NCI-H2227 (cell line): ENCODE measurements at regions not wholly inside any gene's neighbourhood (a gene's known extent, or its start where the extent isn't known, plus 50 kb on each side); places are given as distances from the start of the nearest gene placed in this dataset.

Experiments used
- DNase-seq: peaks from one replicate; lab custom pipeline; 2025; ENCODE audit not compliant: unreplicated experiment; lab: John Stamatoyannopoulos, UW

- no peak for DNase-seq
These were observed 184.4 kb downstream of the TSHZ3 start for GRCh38 chr19:31164791-31165251.

- DNase-seq: no peak
These were observed 188.8 kb downstream of the TSHZ3 start for GRCh38 chr19:31160336-31160926.

GRCh38 chr19:31154021-31154420 lies 195.2 kb downstream of the TSHZ3 start:
- no peak for DNase-seq

GRCh38 chr19:31152906-31153305 lies 196.3 kb downstream of the TSHZ3 start:
- DNase-seq: no peak

DNA sequence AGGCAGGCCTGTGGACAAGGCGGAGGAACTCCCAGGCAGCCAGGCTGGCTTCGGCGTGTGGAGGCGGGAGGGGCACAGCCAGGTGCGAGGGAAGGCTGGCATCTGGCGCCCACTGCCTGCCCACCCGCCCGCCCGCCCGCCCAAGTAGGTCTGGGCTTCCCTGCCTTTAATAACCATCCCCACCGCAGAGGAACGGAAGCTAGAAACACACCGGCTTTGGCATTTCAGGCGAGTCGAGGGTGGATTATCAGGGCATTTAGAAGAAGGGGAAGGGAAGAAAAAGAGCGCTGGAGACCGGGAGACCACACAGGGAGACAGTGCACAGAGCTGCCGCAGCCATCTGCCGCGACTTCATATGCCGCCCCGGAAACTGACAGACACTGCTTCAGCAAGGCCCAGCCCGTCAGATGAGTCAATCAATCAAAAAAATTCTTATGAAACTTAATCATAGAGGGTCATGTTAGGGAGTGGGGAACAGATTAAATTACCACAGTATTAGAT lies 199.7 kb downstream of the TSHZ3 start:
- no peak for DNase-seq

DNA sequence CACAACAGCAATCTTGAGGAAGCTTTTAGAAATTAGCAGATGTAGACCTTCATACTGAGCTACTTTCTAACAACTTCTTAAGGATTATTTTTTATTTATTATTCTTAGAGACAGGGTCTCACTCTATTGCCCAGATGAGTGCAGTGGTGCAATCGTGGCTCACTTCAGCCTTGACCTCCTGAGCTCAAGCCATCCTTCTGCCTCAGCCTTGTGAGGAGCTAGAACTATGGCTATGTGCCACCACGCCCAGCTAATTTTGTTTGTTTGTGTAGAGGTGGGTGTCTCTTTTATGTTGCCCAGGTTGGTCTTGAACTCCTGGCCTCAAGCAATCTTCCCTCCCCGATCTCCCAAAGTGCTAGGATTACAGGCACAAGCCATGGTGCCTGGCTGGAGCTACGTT lies 200.6 kb downstream of the TSHZ3 start:
- DNase-seq: no peak

GRCh38 chr19:31147234-31147633 lies 202.0 kb downstream of the TSHZ3 start:
- no peak for DNase-seq

DNA sequence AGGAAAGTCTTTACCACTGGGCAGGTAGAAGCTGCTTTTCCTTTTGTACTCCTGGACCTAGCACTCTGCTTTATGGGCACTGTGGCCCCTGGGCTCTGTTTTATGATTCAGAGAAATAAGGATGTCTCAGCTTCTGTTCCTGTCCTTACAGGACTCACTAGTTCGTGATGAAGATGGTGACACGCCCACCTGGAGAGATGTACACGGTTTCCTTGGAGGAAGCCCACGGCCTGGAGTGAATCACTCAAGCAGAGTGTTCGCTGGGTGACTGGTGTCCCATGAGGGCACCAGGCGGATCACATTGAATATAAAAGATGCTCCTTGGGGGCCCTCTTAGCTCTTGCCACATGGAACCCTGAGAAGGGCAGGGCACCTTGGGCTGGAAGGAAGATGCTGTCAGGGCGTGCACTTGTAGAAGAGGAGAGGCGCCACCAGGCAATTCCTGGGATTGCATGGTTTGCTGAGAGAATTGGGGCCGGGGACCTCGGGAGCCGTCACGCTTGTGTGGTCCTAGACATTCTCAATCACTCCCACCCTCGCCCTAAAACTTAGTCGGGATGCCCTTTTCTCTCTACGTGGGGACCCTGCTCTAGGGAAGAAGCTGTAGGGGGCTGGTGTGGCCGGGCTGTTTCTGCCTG lies 202.6 kb downstream of the TSHZ3 start:
- no peak for DNase-seq

- no peak for DNase-seq
These were observed 203.2 kb downstream of the TSHZ3 start for GRCh38 chr19:31146015-31146414.

DNA sequence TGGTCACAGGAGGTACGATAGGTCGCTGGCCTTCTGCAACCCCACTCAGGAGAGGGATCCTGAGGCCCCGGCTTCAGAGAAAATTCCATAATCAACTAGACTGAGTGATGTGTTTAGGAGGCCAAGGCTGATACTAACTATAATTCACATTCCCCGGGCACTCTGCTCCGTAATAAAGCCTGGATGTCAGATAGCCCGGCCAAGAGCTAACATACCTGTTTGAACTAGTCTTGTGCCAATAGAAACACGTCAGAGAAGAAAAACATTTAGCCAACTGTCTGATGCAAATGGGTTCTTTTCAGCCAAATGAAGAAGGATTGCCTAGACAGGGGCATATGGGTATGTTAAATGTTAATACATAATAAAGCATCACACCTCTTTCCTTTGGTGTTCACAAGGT lies 204.2 kb downstream of the TSHZ3 start:
- no peak for DNase-seq

DNA sequence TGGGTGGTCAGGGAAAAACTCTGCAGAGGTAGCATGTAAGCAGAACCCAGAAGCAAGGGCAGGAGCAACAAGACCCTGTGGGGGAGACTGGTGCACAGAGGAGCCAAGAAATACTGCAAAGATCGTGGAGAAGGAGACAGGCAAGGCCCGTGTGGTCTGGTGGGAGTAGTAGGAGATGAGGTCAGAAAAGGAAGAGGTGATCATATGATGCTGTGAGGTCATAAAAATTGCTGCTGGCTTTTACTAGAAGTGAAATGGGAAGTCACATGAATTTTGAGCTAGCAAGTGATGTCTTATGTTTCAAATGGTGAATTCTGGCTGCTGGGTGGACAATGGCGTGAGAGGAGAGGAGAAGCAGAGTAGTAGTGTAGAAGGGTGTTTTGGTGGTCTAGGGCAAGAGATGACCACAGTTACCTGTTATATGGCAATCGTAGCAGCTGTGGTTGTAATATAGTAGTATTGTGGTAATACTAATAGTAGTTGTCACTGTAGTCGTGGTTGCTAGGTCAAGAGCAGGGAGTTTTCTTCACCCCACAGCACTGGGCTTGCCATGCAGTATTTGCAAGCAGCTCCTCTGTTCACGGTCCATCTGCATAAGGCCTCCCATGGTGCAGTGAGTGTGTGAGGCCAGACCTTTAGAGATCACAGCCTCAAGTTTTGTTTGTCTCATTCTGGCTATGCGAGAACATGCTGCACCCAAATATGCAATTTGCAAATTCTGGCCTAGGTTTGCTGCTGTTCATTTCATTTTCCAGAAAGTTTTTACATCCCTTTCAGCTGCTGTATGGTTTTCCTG lies 205.0 kb downstream of the TSHZ3 start:
- DNase-seq: no peak

DNA sequence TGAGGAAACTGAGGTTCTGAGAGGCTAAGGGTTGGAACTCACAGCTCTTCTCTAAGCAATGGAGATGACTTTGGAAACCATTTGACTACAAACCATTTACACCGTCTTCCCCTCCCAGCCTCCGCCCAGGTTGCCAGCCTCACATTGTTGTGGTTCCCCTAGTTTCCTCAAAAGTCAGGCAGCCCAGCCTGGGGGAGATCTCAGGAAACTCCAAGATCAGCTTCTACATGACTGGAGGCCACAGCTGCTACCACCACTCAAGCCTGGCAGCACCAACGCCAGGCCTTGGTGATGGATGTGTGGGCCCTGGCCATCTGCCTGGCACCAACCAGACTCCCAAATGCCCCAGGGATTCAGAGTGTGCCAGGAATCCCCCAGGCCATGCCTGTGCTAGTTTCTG lies 207.9 kb downstream of the TSHZ3 start:
- no peak for DNase-seq

- no peak for DNase-seq
These were observed 208.5 kb downstream of the TSHZ3 start for GRCh38 chr19:31140717-31141116.

DNA sequence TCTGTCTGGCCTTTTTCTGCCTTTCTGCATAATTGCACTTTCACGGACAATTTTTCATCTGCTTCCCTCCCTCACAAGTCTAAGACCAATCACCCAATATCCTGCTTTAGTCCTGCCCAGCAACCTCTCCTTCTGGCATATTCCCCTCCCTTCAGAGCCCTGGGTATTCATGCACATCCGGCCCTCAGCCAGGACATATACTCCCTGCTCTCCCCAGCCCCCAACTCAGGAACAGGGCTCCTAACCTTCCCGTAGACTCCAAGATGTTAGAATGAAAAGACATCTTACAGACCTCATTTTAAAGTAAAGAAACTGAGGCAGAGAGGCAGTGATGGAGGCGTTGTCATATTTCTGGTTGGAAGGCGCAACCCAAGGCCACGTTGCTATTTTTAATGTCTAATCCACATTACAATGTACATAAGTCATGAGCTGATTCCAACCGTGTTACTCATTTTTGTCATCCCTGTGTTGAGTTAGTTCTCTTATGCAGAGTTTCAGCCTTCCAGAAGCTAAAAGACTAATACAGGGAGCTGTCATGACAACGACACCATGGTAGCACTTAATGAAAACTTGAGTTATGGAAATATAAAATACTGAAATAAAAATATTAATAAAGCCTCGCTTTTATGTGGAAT lies 209.2 kb downstream of the TSHZ3 start:
- no peak for DNase-seq

DNA sequence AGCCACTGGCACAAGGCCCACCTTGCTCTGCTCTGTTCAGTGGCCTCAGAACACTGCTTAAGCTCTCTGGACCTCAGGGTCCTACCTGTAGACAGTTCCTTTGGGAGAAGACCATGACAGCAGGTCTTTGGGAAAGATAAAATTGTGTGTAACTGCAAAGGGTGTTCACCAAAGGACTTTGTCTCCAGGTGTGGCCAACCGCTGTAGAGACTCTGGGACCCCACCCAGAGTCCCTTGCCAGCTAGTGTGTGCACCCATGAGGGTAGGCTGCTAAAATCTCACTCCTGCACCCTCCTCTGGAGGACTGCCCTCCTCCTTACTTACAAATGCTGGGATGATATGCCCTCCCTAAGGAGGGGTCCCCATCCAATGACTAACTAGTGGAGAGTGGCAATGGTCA lies 211.2 kb downstream of the TSHZ3 start:
- no peak for DNase-seq

- DNase-seq: no peak
These were observed 213.4 kb downstream of the TSHZ3 start for GRCh38 chr19:31135841-31136240.

- no peak for DNase-seq
These were observed 216.5 kb downstream of the TSHZ3 start for GRCh38 chr19:31132753-31133110.

GRCh38 chr19:31128291-31128690 lies 220.9 kb downstream of the TSHZ3 start:
- no peak for DNase-seq

DNA sequence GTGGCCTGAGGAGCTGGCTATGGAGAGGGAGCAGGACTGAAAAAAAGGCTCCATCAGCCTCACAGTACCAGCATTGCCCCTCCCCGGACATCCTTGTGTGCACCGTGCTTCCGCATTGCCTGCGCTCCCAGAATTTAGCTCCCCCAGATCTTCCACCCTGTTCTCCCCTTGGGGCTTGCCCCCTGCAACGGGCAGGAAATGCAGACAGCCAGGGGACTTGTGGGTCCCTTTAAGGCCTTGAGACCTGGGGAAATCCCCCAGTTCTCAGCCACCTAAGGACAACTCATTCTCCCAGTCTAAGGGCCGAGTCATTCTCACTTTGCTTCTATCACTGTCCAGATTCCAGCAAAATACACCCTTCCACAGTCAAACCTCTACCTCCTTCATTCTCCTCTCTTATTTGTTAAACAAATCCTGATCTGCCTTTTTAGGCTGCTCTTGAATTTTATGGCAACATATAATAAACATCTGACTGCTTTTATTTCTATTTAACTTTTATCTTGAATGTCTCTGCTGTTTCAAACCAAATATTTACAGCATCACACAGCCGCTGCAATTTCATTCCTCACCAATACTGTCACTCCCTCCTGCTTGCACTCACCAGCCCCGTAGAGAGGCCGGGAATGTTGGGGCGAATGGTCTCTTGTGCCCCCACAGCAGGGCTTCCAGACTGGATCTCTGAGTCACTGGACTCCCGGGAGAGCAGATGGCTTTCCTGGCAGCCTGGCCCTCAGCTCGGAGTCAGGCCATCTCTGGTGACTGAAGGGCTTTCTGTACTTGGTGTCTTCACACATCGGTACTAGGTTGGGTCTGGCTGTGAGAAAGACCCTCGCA lies 221.9 kb downstream of the TSHZ3 start:
- no peak for DNase-seq

GRCh38 chr19:31126236-31126635 lies 223.0 kb downstream of the TSHZ3 start:
- DNase-seq: no peak

- no peak for DNase-seq
These were observed 224.2 kb downstream of the TSHZ3 start for GRCh38 chr19:31125071-31125470.
